OCI-LY1 (cell line): ENCODE measurements at regions not wholly inside any gene's neighbourhood (a gene's known extent, or its start where the extent isn't known, plus 50 kb on each side); places are given as distances from the start of the nearest gene placed in this dataset.
A peak's percentile ranks its signal among the peaks of the same experiment; 100 is the strongest.

Experiments
- H2AFZ ChIP-seq: fragments of 200-600 bp; sonication (generic), shearing (Covaris generic); 2 replicates; pipeline ENCODE4 v1.6.0; 2014; ENCODE audit warnings: antibody characterized with exemption, mild to moderate bottlenecking, low read length
- H3F3A ChIP-seq: fragments of 200-600 bp; sonication (generic), shearing (Covaris generic); 2 replicates; pipeline ENCODE4 v1.6.0; 2014; ENCODE audit warnings: mild to moderate bottlenecking, antibody characterized with exemption, low read length, moderate library complexity; ENCODE audit not compliant: insufficient read depth
- H3K27ac ChIP-seq: fragments of 200-600 bp; sonication (generic); 2 replicates; pipeline ENCODE4 v1.5.1; 2014; ENCODE audit warnings: low read length, mixed run types, mild to moderate bottlenecking, low read depth; ENCODE audit not compliant: poor library complexity, severe bottlenecking
- H3K27me3 ChIP-seq: fragments of 200-600 bp; sonication (generic); 2 replicates; pipeline ENCODE4 v1.6.0; 2014; ENCODE audit warnings: antibody characterized with exemption, mild to moderate bottlenecking, low read length, moderate library complexity; ENCODE audit not compliant: insufficient read depth
- H3K36me3 ChIP-seq: fragments of 200-600 bp; sonication (generic); 2 replicates; pipeline ENCODE4 v1.6.1; 2014; ENCODE audit warnings: mild to moderate bottlenecking, antibody characterized with exemption, low read length, moderate library complexity, mixed read lengths; ENCODE audit not compliant: insufficient read depth
- H3K4me1 ChIP-seq: fragments of 200-600 bp; sonication (generic); 2 replicates; pipeline ENCODE4 v1.5.1; 2014; ENCODE audit warnings: mild to moderate bottlenecking, low read length, moderate library complexity; ENCODE audit not compliant: insufficient read depth, severe bottlenecking
- H3K4me2 ChIP-seq: fragments of 200-600 bp; sonication (generic), shearing (Covaris generic); 2 replicates; pipeline ENCODE4 v1.6.1; 2014; ENCODE audit warnings: low read length
- H3K4me3 ChIP-seq: fragments of 200-600 bp; sonication (generic); 2 replicates; pipeline ENCODE4 v1.5.1; 2014; ENCODE audit warnings: low read length, low read depth, mild to moderate bottlenecking, mixed read lengths; ENCODE audit not compliant: poor library complexity, severe bottlenecking
- H3K79me2 ChIP-seq: fragments of 200-600 bp; shearing (Covaris generic); 2 replicates; pipeline ENCODE4 v1.6.1; 2016; ENCODE audit warnings: mixed run types, low read length, mixed read lengths; ENCODE audit not compliant: insufficient read depth
- H3K9ac ChIP-seq: fragments of 200-600 bp; sonication (generic), shearing (Covaris generic); 2 replicates; pipeline ENCODE4 v1.6.1; 2014; ENCODE audit warnings: mild to moderate bottlenecking, low read length, mixed read lengths
- H3K9me2 ChIP-seq: fragments of 200-600 bp; sonication (generic), shearing (Covaris generic); 2 replicates; pipeline ENCODE4 v1.6.1; 2014; ENCODE audit warnings: low read depth, mild to moderate bottlenecking, low read length, mixed read lengths
- H3K9me3 ChIP-seq: fragments of 200-600 bp; shearing (Covaris generic); 2 replicates; pipeline ENCODE4 v1.6.1; 2014; ENCODE audit warnings: low read length, mixed read lengths
- H4K20me1 ChIP-seq: fragments of 200-600 bp; sonication (generic), shearing (Covaris generic); 2 replicates; pipeline ENCODE4 v1.6.0; 2016; ENCODE audit warnings: mild to moderate bottlenecking, low read length; ENCODE audit not compliant: insufficient read depth
- CTCF ChIP-seq: fragments of 200-600 bp; sonication (generic), shearing (Covaris generic); IDR thresholded peaks from 2 replicates; pipeline ENCODE4 v1.5.1; 2017; ENCODE audit warnings: mild to moderate bottlenecking, antibody characterized with exemption, low read length, moderate library complexity, mixed read lengths
- EZH2 ChIP-seq: fragments of 200-600 bp; sonication (generic), shearing (Covaris generic); IDR thresholded peaks from 2 replicates; pipeline ENCODE4 v1.8.0; 2017; ENCODE audit warnings: borderline replicate concordance, mixed run types, mild to moderate bottlenecking, antibody characterized with exemption, low read length, moderate library complexity, mixed read lengths

DNA sequence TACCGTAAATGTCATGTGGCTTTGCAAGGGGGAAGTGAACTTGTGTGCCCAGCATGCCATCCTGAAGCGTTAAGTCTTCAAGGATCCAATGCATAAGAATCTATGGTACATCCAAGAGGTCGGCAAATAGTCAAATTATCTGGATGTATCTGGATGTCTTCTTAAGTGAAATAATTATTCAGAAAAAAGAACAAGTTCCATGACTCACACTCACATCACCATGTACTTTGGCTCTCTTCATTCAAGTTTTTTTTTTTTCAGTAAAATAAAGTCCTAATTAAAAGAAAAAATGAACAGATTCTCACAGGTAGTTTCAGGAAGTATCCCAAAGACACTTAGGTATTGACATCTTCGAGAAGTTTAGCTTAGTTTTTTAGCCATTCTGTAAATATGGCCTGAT, 62.7 kb upstream of the MEGF10 start:
- no peak overlapping the region for H3K4me2 ChIP-seq
- H3K79me2 ChIP-seq = no peaks in the 10 kb centered on the region
- no peaks in the 10 kb centered on the region for H3K36me3 ChIP-seq
- TF ChIP-seq EZH2 = no peak
- TF ChIP-seq CTCF = no peak
- H3K27ac ChIP-seq = no peak overlapping the region
- peaks cover 7% of the 10 kb centered on the region for H3K4me1 ChIP-seq
- no peaks in the 10 kb centered on the region for H3K9me2 ChIP-seq
- no peak overlapping the region for H3K4me3 ChIP-seq
- no peaks in the 10 kb centered on the region for H3K27me3 ChIP-seq
- no peak overlapping the region for H3K9ac ChIP-seq
- no peaks in the 10 kb centered on the region for H3F3A ChIP-seq
- H4K20me1 ChIP-seq = no peaks in the 10 kb centered on the region
- H2AFZ ChIP-seq = no peak overlapping the region
- no peaks in the 10 kb centered on the region for H3K9me3 ChIP-seq

GRCh38 chr5:127228540-127229184, 61.9 kb upstream of the MEGF10 start:
- Histone ChIP-seq H3K79me2 (no peaks in the 10 kb centered on the region), H3K36me3 (no peaks in the 10 kb centered on the region), H3K4me1 (peaks cover 7% of the 10 kb centered on the region), H2AFZ (no peak overlapping the region), H3K9me2 (no peaks in the 10 kb centered on the region), H3K9me3 (no peaks in the 10 kb centered on the region), H3K9ac (no peak overlapping the region), H4K20me1 (no peaks in the 10 kb centered on the region), H3K27me3 (no peaks in the 10 kb centered on the region), H3K4me2 (peak overlapping the region; percentile 83), H3F3A (no peaks in the 10 kb centered on the region), H3K4me3 (peak overlapping the region; percentile 59), H3K27ac (no peak overlapping the region)
- TF ChIP-seq CTCF (no peak), EZH2 (no peak)

DNA sequence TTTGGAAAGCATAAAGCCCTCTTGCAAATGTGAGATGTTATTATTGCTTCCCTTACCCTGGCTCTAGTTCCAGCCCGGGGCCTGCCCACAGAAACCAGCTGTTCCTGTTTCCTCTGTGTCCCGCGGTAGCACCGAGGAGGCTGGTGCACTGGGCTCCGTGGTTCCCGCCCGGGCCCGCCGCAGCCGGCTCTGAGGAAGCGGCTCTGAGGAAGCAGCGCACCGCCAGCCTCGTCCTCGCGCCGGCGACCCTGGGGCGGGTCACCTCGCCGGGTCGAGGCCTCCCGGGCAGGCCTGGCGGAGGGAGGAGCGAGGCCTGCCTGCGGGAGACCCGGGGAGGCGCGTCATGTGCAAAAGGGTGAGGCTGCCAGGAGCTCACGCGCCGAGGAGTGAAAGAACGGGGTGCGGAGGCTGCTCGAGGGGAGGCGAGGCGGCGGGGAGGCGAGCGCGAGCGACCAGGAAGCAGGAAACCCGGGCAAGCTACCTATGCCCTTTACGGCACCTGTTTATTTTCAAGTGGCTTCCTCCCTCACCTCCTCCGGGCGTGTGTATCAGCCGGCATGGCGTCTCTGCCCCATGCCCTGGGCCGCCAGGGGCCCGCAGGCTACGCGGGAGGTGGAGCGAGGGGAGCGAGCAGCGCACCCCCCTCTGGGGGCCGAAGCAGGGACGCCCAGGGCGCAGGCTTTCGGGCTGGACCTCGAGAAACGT, 61.3 kb upstream of the MEGF10 start:
- H3K27ac ChIP-seq = no peak overlapping the region
- H3K27me3 ChIP-seq = no peaks in the 10 kb centered on the region
- no peaks in the 10 kb centered on the region for H4K20me1 ChIP-seq
- no peaks in the 10 kb centered on the region for H3K9me3 ChIP-seq
- peak overlapping the region; percentile 59 for H3K4me3 ChIP-seq
- H3F3A ChIP-seq = no peaks in the 10 kb centered on the region
- no peaks in the 10 kb centered on the region for H3K36me3 ChIP-seq
- no peak overlapping the region for H2AFZ ChIP-seq
- H3K4me1 ChIP-seq = peaks cover 7% of the 10 kb centered on the region
- TF ChIP-seq CTCF (no peak), EZH2 (no peak)
- peak overlapping the region; percentile 83 for H3K4me2 ChIP-seq
- no peaks in the 10 kb centered on the region for H3K79me2 ChIP-seq
- H3K9ac ChIP-seq = peak overlapping the region; percentile 47; the same call in 1 of the 2 replicates
- H3K9me2 ChIP-seq = no peaks in the 10 kb centered on the region
